A549 (cell line): ENCODE measurements at regions not wholly inside any gene's neighbourhood (a gene's known extent, or its start where the extent isn't known, plus 50 kb on each side); places are given as distances from the start of the nearest gene placed in this dataset.

Experiments
- CTCF ChIP-seq: fragments of >200 bp; sonication (Bioruptor Twin); formaldehyde crosslinking; IDR thresholded peaks from 3 replicates; pipeline ENCODE4 v1.5.1; 2016
- HEYL ChIP-seq: fragments of 250-450 bp; sonication (Bioruptor Pico); IDR thresholded peaks from 2 replicates; pipeline ENCODE4 v1.8.0; 2021; ENCODE audit warnings: mild to moderate bottlenecking, moderate library complexity
- HOXA7 ChIP-seq: fragments of 250-450 bp; sonication (Bioruptor Pico); IDR thresholded peaks from 2 replicates; pipeline ENCODE4 v1.5.0; 2020; ENCODE audit warnings: mild to moderate bottlenecking, moderate library complexity
- JUNB ChIP-seq: fragments of >200 bp; sonication (Bioruptor Twin); formaldehyde crosslinking; IDR thresholded peaks from 2 replicates; pipeline ENCODE4 v1.6.1; 2016
- MAFK ChIP-seq: fragments of 450-650 bp; IDR thresholded peaks from 2 replicates; pipeline ENCODE4 v1.6.1; 2014; ENCODE audit not compliant: partially characterized antibody
- POLR2A ChIP-seq: IDR thresholded peaks from 2 replicates; pipeline ENCODE4 v1.6.1; 2012; ENCODE audit warnings: mild to moderate bottlenecking, low read length
- POLR2AphosphoS2 ChIP-seq: conservative IDR thresholded peaks from 2 replicates; pipeline ENCODE4 v1.6.1; 2012; ENCODE audit warnings: low read length, improper control_type of control experiment, inconsistent platforms

DNA sequence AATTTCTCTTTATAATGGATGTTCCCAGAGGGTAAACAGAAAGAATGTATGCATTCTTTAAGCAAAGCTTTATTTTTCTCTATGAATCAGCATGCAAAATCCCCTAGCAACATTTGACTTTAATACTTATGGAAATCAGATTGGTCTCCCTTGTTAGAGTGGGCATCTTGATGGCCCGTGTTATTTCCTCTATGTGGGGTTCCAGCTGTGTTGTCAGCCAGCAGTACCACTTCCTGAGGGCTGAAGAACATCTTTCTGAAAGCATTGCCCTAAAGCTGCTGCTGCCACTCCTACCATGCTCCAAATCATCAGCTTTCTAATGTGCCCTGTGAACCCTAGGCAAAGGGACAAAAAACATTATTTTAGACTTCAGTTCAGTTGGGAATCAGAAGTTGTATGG is 70.4 kb upstream of the HECTD2 start:
- TF ChIP-seq POLR2AphosphoS2 (no peak), JUNB (no peak), HOXA7 (CRISPR knock-in tag) (no peak), CTCF (no peak), MAFK (no peak), POLR2A (no peak), HEYL (CRISPR knock-in tag) (no peak)
